Keratinocyte (primary cell): ENCODE measurements at regions not wholly inside any gene's neighbourhood (a gene's known extent, or its start where the extent isn't known, plus 50 kb on each side); places are given as distances from the start of the nearest gene placed in this dataset.

Experiments used
- CTCF ChIP-seq, 3 experiments: IDR thresholded peaks in 1 of 3; conservative IDR thresholded peaks in 1 of 3; optimal IDR thresholded peaks in 1 of 3; 2 replicates in 2 of 3; 3 replicates in 1 of 3; pipeline versions ENCODE3 to v1.5.1; 2011; ENCODE audit warnings: low read length in 3 of 3, mild to moderate bottlenecking in 3 of 3, moderate library complexity in 2 of 3, control low read depth in 1 of 3, inconsistent platforms in 1 of 3; ENCODE audit not compliant: insufficient read depth in 2 of 3; ENCODE audit errors: extremely low read depth in 1 of 3
- EZH2 ChIP-seq: IDR thresholded peaks from one replicate; pipeline ENCODE4 v1.6.1; 2012; ENCODE audit warnings: inconsistent platforms, mild to moderate bottlenecking, low read length, moderate library complexity

GRCh38 chr4:145251391-145251790, 71.0 kb upstream of the OTUD4 start:
- TF ChIP-seq CTCF (optimal IDR thresholded peaks at IDR 0.05 in 1 of 3, IDR thresholded peaks at IDR 0.05 in 1 of 3, conservative IDR thresholded peaks at IDR 0.05 in 1 of 3; ENCODE audit: extremely low read depth in 1 of 3, insufficient read depth in 2 of 3, low read length in 3 of 3) = no peak
- no peak for TF ChIP-seq EZH2
